Endodermal cell (in vitro differentiated cells): ENCODE measurements at regions not wholly inside any gene's neighbourhood (a gene's known extent, or its start where the extent isn't known, plus 50 kb on each side); places are given as distances from the start of the nearest gene placed in this dataset.

Source experiments
- DNase-seq: peaks from one replicate; pipeline ENCODE4 v3.0.0-alpha.2; 2017
- H3K27ac ChIP-seq: 2 replicates; pipeline ENCODE4 v1.5.1; 2013; ENCODE audit warnings: mild to moderate bottlenecking, low read depth, low read length, moderate library complexity
- H3K27me3 ChIP-seq: 2 replicates; pipeline ENCODE4 v1.6.1; 2013; ENCODE audit warnings: mild to moderate bottlenecking, low read length, moderate library complexity; ENCODE audit not compliant: insufficient read depth, control insufficient read depth, poor library complexity, severe bottlenecking
- H3K36me3 ChIP-seq: 2 replicates; pipeline ENCODE4 v1.7.0; 2013; ENCODE audit warnings: mild to moderate bottlenecking, low read length, moderate library complexity; ENCODE audit not compliant: control insufficient read depth, insufficient read depth
- H3K4me1 ChIP-seq: one replicate; pipeline ENCODE4 v1.7.0; 2013; ENCODE audit warnings: low read length; ENCODE audit not compliant: control insufficient read depth, insufficient read depth
- H3K4me3 ChIP-seq: 2 replicates; pipeline ENCODE4 v1.5.1; 2013; ENCODE audit warnings: mild to moderate bottlenecking, low read length, moderate library complexity
- H3K9ac ChIP-seq: 2 replicates; pipeline ENCODE4 v1.6.1; 2013; ENCODE audit warnings: mild to moderate bottlenecking, low read length, moderate library complexity; ENCODE audit not compliant: poor library complexity, severe bottlenecking; ENCODE audit errors: extremely low read depth
- H3K9me3 ChIP-seq: 2 replicates; pipeline ENCODE4 v1.6.1; 2013; ENCODE audit warnings: mild to moderate bottlenecking, low read length, moderate library complexity; ENCODE audit not compliant: control insufficient read depth
- H3K27ac Mint-ChIP-seq: 2 replicates; pipeline ENCODE4 v1.8.0; 2020; ENCODE audit warnings: mixed read lengths
- H3K27me3 Mint-ChIP-seq: 2 replicates; pipeline ENCODE4 v1.8.0; 2021; ENCODE audit warnings: mild to moderate bottlenecking, mixed read lengths; ENCODE audit not compliant: insufficient read depth
- H3K36me3 Mint-ChIP-seq: 2 replicates; pipeline ENCODE4 v1.8.0; 2020; ENCODE audit warnings: low read depth, mixed read lengths
- H3K4me1 Mint-ChIP-seq: 2 replicates; pipeline ENCODE4 v1.8.0; 2020; ENCODE audit warnings: mixed read lengths
- H3K4me3 Mint-ChIP-seq: 2 replicates; pipeline ENCODE4 v1.8.0; 2020; ENCODE audit warnings: mild to moderate bottlenecking, moderate library complexity, mixed read lengths
- H3K9me3 Mint-ChIP-seq: 2 replicates; pipeline ENCODE4 v1.8.0; 2020; ENCODE audit warnings: mild to moderate bottlenecking, mixed read lengths
- CTCF ChIP-seq: fragments of 200-600 bp; sonication (generic); conservative IDR thresholded peaks from 2 replicates; pipeline ENCODE4 v1.5.0; 2021; ENCODE audit warnings: antibody characterized with exemption, mild to moderate bottlenecking
- WGBS, 2 experiments: methylation state at CpG; one replicate each; pipeline versions ENCODE4 v1.1.5 to v1.1.7; 2013; ENCODE audit warnings: missing lambda C conversion rate in 2 of 2, mixed read lengths in 1 of 2; ENCODE audit not compliant: insufficient coverage in 1 of 2, insufficient read length in 1 of 2; 5-methylcytosine and 5-hydroxymethylcytosine counted together

- no peak for DNase-seq
- H3K9me3 ChIP-seq, result no peaks in the 10 kb centered on the region
- H3K4me3 ChIP-seq, result no peak overlapping the region
- Mint-ChIP-seq H3K4me3 (no peak overlapping the region), H3K9me3 (no peaks in the 10 kb centered on the region), H3K27ac (no peak overlapping the region), H3K4me1 (peaks cover 12% of the 10 kb centered on the region), H3K36me3 (no peaks in the 10 kb centered on the region), H3K27me3 (no peaks in the 10 kb centered on the region)
- no peak for TF ChIP-seq CTCF
- H3K36me3 ChIP-seq, result no peaks in the 10 kb centered on the region
- no peaks in the 10 kb centered on the region for H3K27me3 ChIP-seq
- no peak overlapping the region for H3K9ac ChIP-seq
- 92 to 94% methylated on average over 2 to 3 of the region's 4 CpGs for WGBS, 2 experiments
- peaks cover 3% of the 10 kb centered on the region for H3K4me1 ChIP-seq
- H3K27ac ChIP-seq, result no peak overlapping the region
Observed at GRCh38 chr17:34761646-34762045, 182.3 kb downstream of the TMEM132E start.

GRCh38 chr17:34760931-34761495 lies 181.6 kb downstream of the TMEM132E start:
- peaks cover 6% of the 10 kb centered on the region for H3K4me1 ChIP-seq
- H3K9me3 Mint-ChIP-seq, result no peaks in the 10 kb centered on the region
- 79% methylated on average over 3 of the region's 3 CpGs; no CpG with 5 or more reads in 1 of the 2 experiments for WGBS, 2 experiments
- peaks cover 15% of the 10 kb centered on the region for H3K4me1 Mint-ChIP-seq
- no peaks in the 10 kb centered on the region for H3K9me3 ChIP-seq
- H3K4me3 Mint-ChIP-seq, result no peak overlapping the region
- no peak overlapping the region for H3K27ac ChIP-seq
- H3K27ac Mint-ChIP-seq, result no peak overlapping the region
- no peaks in the 10 kb centered on the region for H3K36me3 ChIP-seq
- H3K9ac ChIP-seq, result no peak overlapping the region
- peak; percentile 26 for DNase-seq
- no peak overlapping the region for H3K4me3 ChIP-seq
- H3K27me3 ChIP-seq, result no peaks in the 10 kb centered on the region
- no peak for TF ChIP-seq CTCF
- no peaks in the 10 kb centered on the region for H3K36me3 Mint-ChIP-seq
- H3K27me3 Mint-ChIP-seq, result no peaks in the 10 kb centered on the region

DNA sequence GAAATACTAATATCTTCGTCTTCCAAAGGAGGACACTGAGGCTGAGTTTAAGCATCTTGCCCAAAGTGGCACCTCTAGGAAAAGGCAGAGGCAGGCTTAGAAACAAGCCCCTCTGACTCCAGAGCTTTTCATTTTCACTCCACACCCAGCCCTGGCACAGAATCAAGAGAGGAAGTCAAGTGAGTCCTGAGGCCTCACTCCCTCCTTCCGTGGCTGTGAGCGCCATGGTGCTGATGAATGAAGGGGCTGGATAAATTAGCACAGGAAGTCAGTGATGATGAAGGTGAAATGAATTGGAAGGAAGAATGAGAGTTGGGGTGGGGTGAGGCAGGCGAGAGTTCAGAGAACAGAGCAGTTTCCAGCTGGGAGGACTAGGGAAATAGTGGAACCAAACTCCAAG lies 179.3 kb downstream of the TMEM132E start:
- 92 to 95% methylated on average over 4 of the region's 4 CpGs for WGBS, 2 experiments
- DNase-seq, result no peak
- H3K9me3 Mint-ChIP-seq, result no peaks in the 10 kb centered on the region

More for the DNA sequence above, 179.3 kb downstream of the TMEM132E start:
- no peak for TF ChIP-seq CTCF
- Mint-ChIP-seq H3K36me3 (no peaks in the 10 kb centered on the region), H3K27me3 (no peaks in the 10 kb centered on the region), H3K4me3 (no peak overlapping the region), H3K4me1 (peaks cover 15% of the 10 kb centered on the region), H3K27ac (no peak overlapping the region)
- Histone ChIP-seq H3K27me3 (no peaks in the 10 kb centered on the region), H3K36me3 (no peaks in the 10 kb centered on the region), H3K4me1 (peaks cover 10% of the 10 kb centered on the region), H3K9ac (no peak overlapping the region), H3K27ac (no peak overlapping the region), H3K9me3 (no peaks in the 10 kb centered on the region), H3K4me3 (no peak overlapping the region)
